GM23338 (cell line): ENCODE measurements at regions not wholly inside any gene's neighbourhood (a gene's known extent, or its start where the extent isn't known, plus 50 kb on each side); places are given as distances from the start of the nearest gene placed in this dataset.

Source experiments
- ATAC-seq: fragments of 200-7000 bp; cut with Tn5 transposase; 3 replicates; pipeline ENCODE4 v1.9.1; 2020
- DNase-seq: peaks from one replicate; pipeline ENCODE4 v3.0.0-alpha.2; 2015; ENCODE audit warnings: low spot score
- H2AFZ ChIP-seq: fragments of 200-600 bp; sonication (generic); 2 replicates; pipeline ENCODE4 v1.8.0; 2016; ENCODE audit warnings: antibody characterized with exemption, mild to moderate bottlenecking, moderate library complexity
- H3F3A ChIP-seq: fragments of 200-600 bp; sonication (generic); replicated peaks from 2 replicates; pipeline ENCODE4 v1.8.0; 2017; ENCODE audit warnings: antibody characterized with exemption, mixed run types, low read depth
- H3K27ac ChIP-seq: fragments of 200-600 bp; sonication (generic); 2 replicates; pipeline ENCODE4 v1.6.1; 2016; ENCODE audit warnings: low read depth
- H3K27me3 ChIP-seq: fragments of 200-600 bp; sonication (generic); 2 replicates; pipeline ENCODE4 v1.8.0; 2016; ENCODE audit warnings: mild to moderate bottlenecking, mixed run types, moderate library complexity; ENCODE audit not compliant: insufficient read depth
- H3K36me3 ChIP-seq: fragments of 200-600 bp; sonication (generic); 2 replicates; pipeline ENCODE4 v1.8.0; 2016; ENCODE audit warnings: mild to moderate bottlenecking; ENCODE audit not compliant: insufficient read depth
- H3K4me1 ChIP-seq: fragments of 200-600 bp; sonication (generic); 2 replicates; pipeline ENCODE4 v1.8.0; 2016; ENCODE audit warnings: mild to moderate bottlenecking, moderate library complexity; ENCODE audit not compliant: insufficient read depth
- H3K4me2 ChIP-seq: fragments of 200-600 bp; sonication (generic); 2 replicates; pipeline ENCODE4 v1.7.1; 2017; ENCODE audit warnings: mixed run types
- H3K4me3 ChIP-seq: fragments of 200-600 bp; sonication (generic); 2 replicates; pipeline ENCODE4 v1.6.1; 2016; ENCODE audit warnings: mixed run types
- H3K79me2 ChIP-seq: fragments of 200-600 bp; sonication (generic); replicated peaks from 2 replicates; pipeline ENCODE4 v1.8.0; 2017; ENCODE audit warnings: mild to moderate bottlenecking; ENCODE audit not compliant: insufficient read depth
- H3K9me2 ChIP-seq: fragments of 200-600 bp; sonication (generic); 2 replicates; pipeline ENCODE4 v1.8.0; 2017; ENCODE audit not compliant: insufficient read depth
- H4K20me1 ChIP-seq: fragments of 200-600 bp; sonication (generic); replicated peaks from 2 replicates; pipeline ENCODE4 v1.8.0; 2017; ENCODE audit warnings: mild to moderate bottlenecking; ENCODE audit not compliant: insufficient read depth
- H3K27ac Mint-ChIP-seq: 2 replicates; pipeline ENCODE4 v1.8.0; 2020; ENCODE audit warnings: inconsistent platforms, mild to moderate bottlenecking, moderate library complexity, mixed read lengths
- H3K27me3 Mint-ChIP-seq: 3 replicates; pipeline ENCODE4 v1.8.0; 2022; ENCODE audit warnings: low read depth, mild to moderate bottlenecking, moderate library complexity, mixed read lengths, inconsistent platforms; ENCODE audit not compliant: insufficient read depth, poor library complexity
- H3K36me3 Mint-ChIP-seq: 3 replicates; pipeline ENCODE4 v1.8.0; 2021; ENCODE audit warnings: low read depth, mild to moderate bottlenecking, inconsistent platforms, moderate library complexity, mixed read lengths
- H3K4me1 Mint-ChIP-seq: 3 replicates; pipeline ENCODE4 v1.8.0; 2020; ENCODE audit warnings: mild to moderate bottlenecking, inconsistent platforms, mixed read lengths
- H3K4me3 Mint-ChIP-seq: 3 replicates; pipeline ENCODE4 v1.8.0; 2021; ENCODE audit warnings: moderate library complexity, mild to moderate bottlenecking, inconsistent platforms, mixed read lengths
- H3K9me3 Mint-ChIP-seq: 3 replicates; pipeline ENCODE4 v1.8.0; 2020; ENCODE audit warnings: moderate library complexity, mild to moderate bottlenecking, inconsistent platforms, mixed read lengths
- EZH2 ChIP-seq: fragments of 200-600 bp; sonication (generic); IDR thresholded peaks from one replicate; pipeline ENCODE4 v1.8.0; 2017; ENCODE audit warnings: antibody characterized with exemption, mild to moderate bottlenecking, low read depth; ENCODE audit not compliant: unreplicated experiment
- JUNB ChIP-seq: IDR thresholded peaks from one replicate; pipeline ENCODE4 v1.6.1; 2016; ENCODE audit warnings: antibody characterized with exemption; ENCODE audit not compliant: unreplicated experiment
- NANOG ChIP-seq: IDR thresholded peaks from 2 replicates; pipeline ENCODE4 v1.6.1; 2016; ENCODE audit warnings: antibody characterized with exemption, borderline replicate concordance
- STAT1 ChIP-seq: IDR thresholded peaks from one replicate; pipeline ENCODE4 v1.6.1; 2016; ENCODE audit warnings: antibody characterized with exemption; ENCODE audit not compliant: unreplicated experiment
- ZNF114 ChIP-seq: fragments of 250-450 bp; sonication (Bioruptor Pico); IDR thresholded peaks from 2 replicates; pipeline ENCODE4 v1.5.0; 2020; ENCODE audit warnings: mild to moderate bottlenecking, moderate library complexity
- ZNF331 ChIP-seq: fragments of 250-450 bp; sonication (Bioruptor Pico); IDR thresholded peaks from 2 replicates; pipeline ENCODE4 v1.5.0; 2020; ENCODE audit warnings: low read depth, mild to moderate bottlenecking, moderate library complexity
- ZNF462 ChIP-seq: fragments of 250-450 bp; sonication (Bioruptor Pico); IDR thresholded peaks from 2 replicates; pipeline ENCODE4 v1.5.0; 2020; ENCODE audit warnings: mild to moderate bottlenecking, moderate library complexity
- TF ChIP-seq, protein P1 (sequence below), 2 experiments: fragments of 200-600 bp in 1 of 2; sonication (generic) in 1 of 2; conservative IDR thresholded peaks; 2 replicates each; pipeline versions ENCODE4 v1.5.1 to v1.6.1; 2016 to 2017; ENCODE audit warnings: antibody characterized with exemption in 2 of 2, low read depth in 2 of 2, mild to moderate bottlenecking in 2 of 2, moderate library complexity in 1 of 2
- TF ChIP-seq, protein P2 (sequence below): IDR thresholded peaks from one replicate; pipeline ENCODE4 v1.6.1; 2018; ENCODE audit warnings: antibody characterized with exemption; ENCODE audit not compliant: unreplicated experiment
- TF ChIP-seq, protein P3 (sequence below): IDR thresholded peaks from 2 replicates; pipeline ENCODE4 v1.6.1; 2016; ENCODE audit warnings: antibody characterized with exemption

DNA sequence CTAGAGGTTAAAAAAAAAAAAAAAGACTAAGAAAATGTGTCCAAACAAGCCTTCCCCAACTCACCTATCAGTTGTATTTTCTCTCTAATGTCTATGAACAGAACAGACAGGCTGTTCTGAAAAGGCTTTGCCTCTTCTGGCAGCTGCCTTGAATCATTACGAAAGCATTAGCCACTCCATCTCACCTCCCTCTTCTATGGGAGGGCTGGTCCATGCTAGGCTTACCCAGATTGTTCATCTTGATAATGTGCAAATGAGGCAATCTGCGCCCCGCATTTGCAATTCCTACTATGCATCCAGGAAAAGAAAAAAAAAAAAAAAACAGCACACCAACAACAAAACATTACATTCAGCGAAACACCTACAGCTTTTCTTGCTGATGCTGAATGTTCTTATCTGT lies 429.9 kb upstream of the USP9Y start (continued):
- no peak for TF ChIP-seq ZNF462 (CRISPR knock-in tag)
- TF ChIP-seq ZNF331 (CRISPR knock-in tag): no peak
- TF ChIP-seq, protein P1, sequence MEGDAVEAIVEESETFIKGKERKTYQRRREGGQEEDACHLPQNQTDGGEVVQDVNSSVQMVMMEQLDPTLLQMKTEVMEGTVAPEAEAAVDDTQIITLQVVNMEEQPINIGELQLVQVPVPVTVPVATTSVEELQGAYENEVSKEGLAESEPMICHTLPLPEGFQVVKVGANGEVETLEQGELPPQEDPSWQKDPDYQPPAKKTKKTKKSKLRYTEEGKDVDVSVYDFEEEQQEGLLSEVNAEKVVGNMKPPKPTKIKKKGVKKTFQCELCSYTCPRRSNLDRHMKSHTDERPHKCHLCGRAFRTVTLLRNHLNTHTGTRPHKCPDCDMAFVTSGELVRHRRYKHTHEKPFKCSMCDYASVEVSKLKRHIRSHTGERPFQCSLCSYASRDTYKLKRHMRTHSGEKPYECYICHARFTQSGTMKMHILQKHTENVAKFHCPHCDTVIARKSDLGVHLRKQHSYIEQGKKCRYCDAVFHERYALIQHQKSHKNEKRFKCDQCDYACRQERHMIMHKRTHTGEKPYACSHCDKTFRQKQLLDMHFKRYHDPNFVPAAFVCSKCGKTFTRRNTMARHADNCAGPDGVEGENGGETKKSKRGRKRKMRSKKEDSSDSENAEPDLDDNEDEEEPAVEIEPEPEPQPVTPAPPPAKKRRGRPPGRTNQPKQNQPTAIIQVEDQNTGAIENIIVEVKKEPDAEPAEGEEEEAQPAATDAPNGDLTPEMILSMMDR (conservative IDR thresholded peaks at IDR 0.05; ENCODE audit: low read depth in 2 of 2): no peak

- no peaks in the 10 kb centered on the region for H3F3A ChIP-seq
- no peak overlapping the region for H3K4me3 ChIP-seq
- no peak for DNase-seq
- H3K4me3 Mint-ChIP-seq: no peak overlapping the region
- H3K36me3 Mint-ChIP-seq: peaks cover 27% of the 10 kb centered on the region
- no peaks in the 10 kb centered on the region for H3K36me3 ChIP-seq
- no peaks in the 10 kb centered on the region for H3K4me1 ChIP-seq
- H3K9me3 Mint-ChIP-seq: peaks cover 95% of the 10 kb centered on the region
- H3K79me2 ChIP-seq: no peaks in the 10 kb centered on the region
- no peaks in the 10 kb centered on the region for H4K20me1 ChIP-seq
- H2AFZ ChIP-seq: no peak overlapping the region
- H3K4me1 Mint-ChIP-seq: no peaks in the 10 kb centered on the region
- H3K4me2 ChIP-seq: no peak overlapping the region
- no peak for ATAC-seq
- H3K27ac Mint-ChIP-seq: no peak overlapping the region
- H3K27me3 ChIP-seq: no peaks in the 10 kb centered on the region
- no peak overlapping the region for H3K27ac ChIP-seq
- H3K27me3 Mint-ChIP-seq: peaks cover 3% of the 10 kb centered on the region
- H3K9me2 ChIP-seq: no peaks in the 10 kb centered on the region
- TF ChIP-seq, protein P2, sequence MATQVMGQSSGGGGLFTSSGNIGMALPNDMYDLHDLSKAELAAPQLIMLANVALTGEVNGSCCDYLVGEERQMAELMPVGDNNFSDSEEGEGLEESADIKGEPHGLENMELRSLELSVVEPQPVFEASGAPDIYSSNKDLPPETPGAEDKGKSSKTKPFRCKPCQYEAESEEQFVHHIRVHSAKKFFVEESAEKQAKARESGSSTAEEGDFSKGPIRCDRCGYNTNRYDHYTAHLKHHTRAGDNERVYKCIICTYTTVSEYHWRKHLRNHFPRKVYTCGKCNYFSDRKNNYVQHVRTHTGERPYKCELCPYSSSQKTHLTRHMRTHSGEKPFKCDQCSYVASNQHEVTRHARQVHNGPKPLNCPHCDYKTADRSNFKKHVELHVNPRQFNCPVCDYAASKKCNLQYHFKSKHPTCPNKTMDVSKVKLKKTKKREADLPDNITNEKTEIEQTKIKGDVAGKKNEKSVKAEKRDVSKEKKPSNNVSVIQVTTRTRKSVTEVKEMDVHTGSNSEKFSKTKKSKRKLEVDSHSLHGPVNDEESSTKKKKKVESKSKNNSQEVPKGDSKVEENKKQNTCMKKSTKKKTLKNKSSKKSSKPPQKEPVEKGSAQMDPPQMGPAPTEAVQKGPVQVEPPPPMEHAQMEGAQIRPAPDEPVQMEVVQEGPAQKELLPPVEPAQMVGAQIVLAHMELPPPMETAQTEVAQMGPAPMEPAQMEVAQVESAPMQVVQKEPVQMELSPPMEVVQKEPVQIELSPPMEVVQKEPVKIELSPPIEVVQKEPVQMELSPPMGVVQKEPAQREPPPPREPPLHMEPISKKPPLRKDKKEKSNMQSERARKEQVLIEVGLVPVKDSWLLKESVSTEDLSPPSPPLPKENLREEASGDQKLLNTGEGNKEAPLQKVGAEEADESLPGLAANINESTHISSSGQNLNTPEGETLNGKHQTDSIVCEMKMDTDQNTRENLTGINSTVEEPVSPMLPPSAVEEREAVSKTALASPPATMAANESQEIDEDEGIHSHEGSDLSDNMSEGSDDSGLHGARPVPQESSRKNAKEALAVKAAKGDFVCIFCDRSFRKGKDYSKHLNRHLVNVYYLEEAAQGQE: no peak
- TF ChIP-seq, protein P1 (conservative IDR thresholded peaks at IDR 0.05; ENCODE audit: low read depth in 2 of 2): no peak
- TF ChIP-seq, protein P3, sequence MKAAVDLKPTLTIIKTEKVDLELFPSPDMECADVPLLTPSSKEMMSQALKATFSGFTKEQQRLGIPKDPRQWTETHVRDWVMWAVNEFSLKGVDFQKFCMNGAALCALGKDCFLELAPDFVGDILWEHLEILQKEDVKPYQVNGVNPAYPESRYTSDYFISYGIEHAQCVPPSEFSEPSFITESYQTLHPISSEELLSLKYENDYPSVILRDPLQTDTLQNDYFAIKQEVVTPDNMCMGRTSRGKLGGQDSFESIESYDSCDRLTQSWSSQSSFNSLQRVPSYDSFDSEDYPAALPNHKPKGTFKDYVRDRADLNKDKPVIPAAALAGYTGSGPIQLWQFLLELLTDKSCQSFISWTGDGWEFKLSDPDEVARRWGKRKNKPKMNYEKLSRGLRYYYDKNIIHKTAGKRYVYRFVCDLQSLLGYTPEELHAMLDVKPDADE: no peak
- TF ChIP-seq EZH2 (no peak), JUNB (no peak), ZNF114 (no peak), ZNF331 (CRISPR knock-in tag) (no peak), NANOG (no peak), STAT1 (no peak)
Measured at GRCh38 chrY:12285608-12286007, 415.4 kb upstream of the USP9Y start.
